ENCODE measurements at regions not wholly inside any gene's neighbourhood (a gene's known extent, or its start where the extent isn't known, plus 50 kb on each side); places are given as distances from the start of the nearest gene placed in this dataset.
A peak's percentile ranks its signal among the peaks of the same experiment; 100 is the strongest.

- FAIRE-seq = no peak
- TF ChIP-seq CTCF (IDR thresholded peaks at IDR 0.05; ENCODE audit: insufficient read depth, missing control alignments) = no peak
Measured at GRCh38 chr12:90871726-90872096, 83.3 kb downstream of the CCER1 start.

GRCh38 chr12:90870971-90871725 lies 83.8 kb downstream of the CCER1 start:
- no peak for TF ChIP-seq CTCF (IDR thresholded peaks at IDR 0.05; ENCODE audit: insufficient read depth, missing control alignments)
- DNase-seq (ENCODE audit: insufficient read length, low spot score) (no peak), FAIRE-seq (no peak)

More at GRCh38 chr12:90871726-90872096, 83.3 kb downstream of the CCER1 start:
- DNase-seq (ENCODE audit: insufficient read length, low spot score) = no peak

GRCh38 chr12:90868626-90869025 lies 86.3 kb downstream of the CCER1 start:
- no peak for TF ChIP-seq CTCF (IDR thresholded peaks at IDR 0.05; ENCODE audit: insufficient read depth, missing control alignments)
- DNase-seq (ENCODE audit: insufficient read length, low spot score) (no peak), FAIRE-seq (no peak)

- DNase-seq (ENCODE audit: insufficient read length, low spot score) = no peak
- no peak for FAIRE-seq
- no peak for TF ChIP-seq CTCF (IDR thresholded peaks at IDR 0.05; ENCODE audit: insufficient read depth, missing control alignments)
Measured at GRCh38 chr12:90859591-90859990, 95.4 kb downstream of the CCER1 start.

- no peak for TF ChIP-seq CTCF (IDR thresholded peaks at IDR 0.05; ENCODE audit: insufficient read depth, missing control alignments)
- FAIRE-seq = no peak
- DNase-seq (ENCODE audit: insufficient read length, low spot score) = no peak
Measured at GRCh38 chr12:90858252-90858651, 96.7 kb downstream of the CCER1 start.

GRCh38 chr12:90855534-90855933 lies 99.4 kb downstream of the CCER1 start:
- no peak for DNase-seq (ENCODE audit: insufficient read length, low spot score)
- TF ChIP-seq CTCF (IDR thresholded peaks at IDR 0.05; ENCODE audit: insufficient read depth, missing control alignments) = no peak
- FAIRE-seq = no peak

- peak; percentile 75 for TF ChIP-seq CTCF (IDR thresholded peaks at IDR 0.05; ENCODE audit: insufficient read depth, missing control alignments)
- DNase-seq (ENCODE audit: insufficient read length, low spot score) = no peak
- FAIRE-seq = peak; percentile 60
Measured at GRCh38 chr12:90854136-90854689, 100.8 kb downstream of the CCER1 start.

All from D721Med (cell line).